K562 (cell line): ENCODE measurements at regions not wholly inside any gene's neighbourhood (a gene's known extent, or its start where the extent isn't known, plus 50 kb on each side); places are given as distances from the start of the nearest gene placed in this dataset.
A peak's percentile ranks its signal among the peaks of the same experiment; 100 is the strongest.

Source experiments
- ATAC-seq: fragments of 200-7000 bp; cut with Tn5 transposase; 3 replicates; pipeline ENCODE4 v1.9.1; 2020; ENCODE audit warnings: moderate library complexity
- BruUV-seq: library from RNA; stranded (reverse); fragments of 400-500 nt; replicated peaks from 2 replicates; lab custom pipeline; 2021; lab: Mats Ljungman, UMichigan
- CTCF ChIA-PET: fragments of 300-600 bp; formaldehyde crosslinking; extraction: SDS; loops from one replicate; lab custom pipeline; 2021; ENCODE audit warnings: low intra/inter-chr PET ratio; lab: Yijun Ruan, JAX
- POLR2A ChIA-PET: fragments of 300-600, 350-650 bp; sonication (Branson Sonifier 250); formaldehyde crosslinking; extraction: SDS; loops from one replicate; lab custom pipeline; 2021; ENCODE audit warnings: antibody characterized with exemption, inconsistent platforms; lab: Yijun Ruan, JAX
- DNase-seq, 4 experiments: peaks; one replicate each; pipeline versions ENCODE4 v3.0.0 to v3.0.0-alpha.2; 2011 to 2018; ENCODE audit warnings: low spot score in 3 of 4, mixed read lengths in 3 of 4; ENCODE audit errors: extremely low read depth in 1 of 4
- FAIRE-seq: peaks from 2 replicates; lab custom pipeline; 2011; peaks lifted over from hg19 to GRCh38; lab: Jason Lieb, UNC
- H2AFZ ChIP-seq: 2 replicates; pipeline ENCODE4 v1.6.0; 2011; ENCODE audit warnings: low read depth, low read length, control low read depth, inconsistent platforms
- H3K27ac ChIP-seq: fragments of 200-600 bp; 3 replicates; pipeline ENCODE4 v1.8.0; 2011; ENCODE audit warnings: low read depth, mild to moderate bottlenecking, control low read depth, inconsistent platforms, low read length, moderate library complexity, mixed read lengths; ENCODE audit errors: extremely low read depth
- H3K27me3 ChIP-seq, 2 experiments: fragments of 300-600 bp in 1 of 2; 2 replicates in 1 of 2; 3 replicates in 1 of 2; pipeline versions ENCODE4 v1.6.0 to v1.8.0; 2011; ENCODE audit warnings: inconsistent platforms in 2 of 2, low read length in 2 of 2, mild to moderate bottlenecking in 1 of 2, mixed read lengths in 1 of 2, moderate library complexity in 1 of 2; ENCODE audit not compliant: control insufficient read depth in 2 of 2, insufficient read depth in 2 of 2
- H3K36me3 ChIP-seq: fragments of 300-600 bp; 3 replicates; pipeline ENCODE4 v1.8.0; 2011; ENCODE audit warnings: mild to moderate bottlenecking, low read length, inconsistent platforms; ENCODE audit not compliant: control insufficient read depth, insufficient read depth
- H3K4me1 ChIP-seq, 2 experiments: fragments of 200-600 bp in 1 of 2; replicated peaks in 1 of 2; 2 replicates in 1 of 2; 3 replicates in 1 of 2; pipeline versions ENCODE4 v1.5.1 to v1.8.0; 2011; ENCODE audit warnings: inconsistent platforms in 2 of 2, low read length in 2 of 2, mild to moderate bottlenecking in 1 of 2, mixed read lengths in 1 of 2, moderate library complexity in 1 of 2; ENCODE audit not compliant: control insufficient read depth in 2 of 2, insufficient read depth in 2 of 2
- H3K4me2 ChIP-seq: 2 replicates; pipeline ENCODE4 v1.6.1; 2011; ENCODE audit warnings: low read length, control low read depth, inconsistent platforms, mixed read lengths; ENCODE audit not compliant: insufficient read depth
- H3K4me3 ChIP-seq: fragments of 200-600 bp; sonication (generic), shearing (Covaris generic); 2 replicates; pipeline ENCODE4 v1.5.1; 2016; ENCODE audit warnings: control low read depth, inconsistent platforms
- H3K79me2 ChIP-seq: fragments of 200-600 bp; 3 replicates; pipeline ENCODE4 v1.8.0; 2011; ENCODE audit warnings: low read length, inconsistent platforms; ENCODE audit not compliant: control insufficient read depth, insufficient read depth
- H3K9ac ChIP-seq, 2 experiments: 2 replicates each; pipeline versions ENCODE4 v1.6.0 to v1.6.1; 2011; ENCODE audit warnings: low read depth in 2 of 2, low read length in 2 of 2, control low read depth in 1 of 2, inconsistent platforms in 1 of 2, mild to moderate bottlenecking in 1 of 2, mixed read lengths in 1 of 2; ENCODE audit not compliant: insufficient read depth in 1 of 2
- H3K9me1 ChIP-seq: one replicate; pipeline ENCODE4 v1.6.0; 2011; ENCODE audit warnings: inconsistent platforms, mild to moderate bottlenecking, low read length, moderate library complexity; ENCODE audit not compliant: control insufficient read depth, insufficient read depth
- H3K9me3 ChIP-seq: replicated peaks from 2 replicates; pipeline ENCODE4 v1.5.1; 2011; ENCODE audit warnings: low read depth, low read length, inconsistent platforms; ENCODE audit not compliant: control insufficient read depth, insufficient read depth
- H4K20me1 ChIP-seq: replicated peaks from 2 replicates; pipeline ENCODE4 v1.6.1; 2011; ENCODE audit warnings: low read length, inconsistent platforms, mixed read lengths; ENCODE audit not compliant: control insufficient read depth, insufficient read depth
- BHLHE40 ChIP-seq: IDR thresholded peaks from 2 replicates; pipeline ENCODE4 v1.6.1; 2011; ENCODE audit warnings: low read length, improper control_type of control experiment
- CBFA2T3 ChIP-seq: fragments of 450-650 bp; IDR thresholded peaks from 2 replicates; pipeline ENCODE4 v1.6.1; 2017
- ELK3 ChIP-seq: fragments of 450-650 bp; formaldehyde crosslinking; IDR thresholded peaks from 2 replicates; pipeline ENCODE4 v1.4.0; 2020; ENCODE audit warnings: mild to moderate bottlenecking
- GABPA ChIP-seq: fragments of 200-800 bp; sonication (Bioruptor generic); conservative IDR thresholded peaks from 2 replicates; pipeline ENCODE4 v1.6.1; 2016; ENCODE audit warnings: low read depth, missing genetic modification characterization, missing compliant biosample characterization
- L3MBTL2 ChIP-seq: fragments of 450-650 bp; IDR thresholded peaks from 2 replicates; pipeline ENCODE4 v1.6.1; 2016; ENCODE audit warnings: mild to moderate bottlenecking, moderate library complexity
- LEF1 ChIP-seq: fragments of 450-650 bp; IDR thresholded peaks from 2 replicates; pipeline ENCODE4 v1.6.1; 2016; ENCODE audit warnings: mild to moderate bottlenecking
- MCM3 ChIP-seq: fragments of 450-650 bp; IDR thresholded peaks from 2 replicates; pipeline ENCODE4 v1.6.1; 2016
- NR2C1 ChIP-seq, 2 experiments: fragments of 450-650 bp; IDR thresholded peaks; 2 replicates each; pipeline ENCODE4 v1.6.1; 2017; ENCODE audit warnings: mild to moderate bottlenecking in 2 of 2, antibody characterized with exemption in 1 of 2, inconsistent platforms in 1 of 2, missing compliant biosample characterization in 1 of 2, missing genetic modification characterization in 1 of 2
- RCOR1 ChIP-seq, 2 experiments: IDR thresholded peaks; 2 replicates each; pipeline ENCODE4 v1.6.1; 2012; ENCODE audit warnings: low read depth in 2 of 2, low read length in 2 of 2, borderline replicate concordance in 1 of 2, improper control_type of control experiment in 1 of 2
- TGIF2 ChIP-seq: sonication (generic); formaldehyde crosslinking; IDR thresholded peaks from 2 replicates; pipeline ENCODE4 v1.8.1; 2022; ENCODE audit warnings: mild to moderate bottlenecking, missing genetic modification reagents, moderate library complexity
- ZNF274 ChIP-seq: IDR thresholded peaks from 2 replicates; pipeline ENCODE4 v1.6.1; 2011; ENCODE audit warnings: low read depth, mild to moderate bottlenecking, low read length, moderate library complexity, borderline replicate concordance
- ZNF318 ChIP-seq, 2 experiments: fragments of 450-650 bp; IDR thresholded peaks; 2 replicates each; pipeline ENCODE4 v1.6.1; 2016; ENCODE audit warnings: mild to moderate bottlenecking in 2 of 2, borderline replicate concordance in 1 of 2, low read depth in 1 of 2, moderate library complexity in 1 of 2
- WGBS: fragments of 100-300 bp; shearing (Covaris generic); methylation state at CpG from one replicate; pipeline ENCODE4 v1.1.6; 2016; ENCODE audit warnings: low coverage, mixed read lengths; ENCODE audit not compliant: insufficient coverage; ENCODE audit errors: missing lambda C conversion rate; 5-methylcytosine and 5-hydroxymethylcytosine counted together
- in situ Hi-C: fragments of 300-500 bp; cut with MboI; formaldehyde crosslinking; loops from 4 replicates; pipeline ENCODE4 v1.15.0; 2018; ENCODE audit warnings: inconsistent platforms, mixed read lengths
- intact Hi-C: fragments of 100-400 bp; cut with micrococcal nuclease; formaldehyde crosslinking; loops from 2 replicates; pipeline ENCODE4 v1.14.2; 2022

GRCh38 chr14:76962303-76962660 lies 66.2 kb downstream of the IRF2BPL start (continued):
- TF ChIP-seq ZNF274 (no peak), ELK3 (CRISPR knock-in tag) (no peak), NR2C1 (IDR thresholded peaks at IDR 0.05) (no peak), NR2C1 (tag; IDR thresholded peaks at IDR 0.05) (no peak), L3MBTL2 (peak; percentile 40; the same call in 1 of the 2 replicates)

- BruUV-seq, result no TSS peak
- no peaks in the 10 kb centered on the region for H4K20me1 ChIP-seq
- intact Hi-C loops (loop anchor here (5.0 kb wide), 2 partner anchors 66 to 81 kb away; partner anchors contain the start of gene IRF2BPL), in situ Hi-C loops (no loop called here)
- H3K9me3 ChIP-seq, result no peaks in the 10 kb centered on the region
- DNase-seq (peak; percentile 75 to 93 (median 80)), FAIRE-seq (peak; percentile 85), ATAC-seq (peak; percentile 88)
- H3K79me2 ChIP-seq, result no peaks in the 10 kb centered on the region
- no peaks in the 10 kb centered on the region for H3K27me3 ChIP-seq
- H2AFZ ChIP-seq, result peak overlapping the region; percentile 89
- peak overlapping the region; percentile 94 for H3K27ac ChIP-seq
- 0% methylated on average over 17 of the region's 24 CpGs for WGBS
- H3K4me2 ChIP-seq, result peak overlapping the region; percentile 65
- ChIA-PET CTCF (no interaction called here), POLR2A (interaction anchor here (0.6 to 1.5 kb wide), 10 partner anchors 8 to 869 kb away, joined by 3 to 6 read pairs (median 4); no protein-coding TSS in a partner anchor)
- peak overlapping the region; percentile 23 for H3K4me3 ChIP-seq
- H3K9ac ChIP-seq, result peak overlapping the region; percentile 68 to 90; a peak in 3 of 4 replicates
- H3K36me3 ChIP-seq, result no peaks in the 10 kb centered on the region
- H3K9me1 ChIP-seq, result no peaks in the 10 kb centered on the region
- peaks cover 49 to 52% of the 10 kb centered on the region in 2 experiments for H3K4me1 ChIP-seq
- peak in 1 of 2 experiments; percentile 68; a peak in 1 of 4 replicates for TF ChIP-seq ZNF318 (IDR thresholded peaks at IDR 0.05; ENCODE audit: borderline replicate concordance in 1 of 2, low read depth in 1 of 2)
- TF ChIP-seq CBFA2T3, result peak; percentile 58
- no peak for TF ChIP-seq MCM3
- TF ChIP-seq RCOR1 (IDR thresholded peaks at IDR 0.05; ENCODE audit: borderline replicate concordance in 1 of 2, low read depth in 2 of 2, low read length in 2 of 2), result peak; percentile 58 to 97; a peak in 3 of 4 replicates
- peak; percentile 78 for TF ChIP-seq LEF1
- peak; percentile 48; the same call in 1 of the 2 replicates for TF ChIP-seq BHLHE40
- TF ChIP-seq GABPA, result peak; percentile 77
- TF ChIP-seq TGIF2, result no peak
Observed at GRCh38 chr14:76961631-76962302, 66.7 kb downstream of the IRF2BPL start.
